Kidney (tissue), 13 donors: ENCODE measurements at regions not wholly inside any gene's neighbourhood (a gene's known extent, or its start where the extent isn't known, plus 50 kb on each side); places are given as distances from the start of the nearest gene placed in this dataset.

Experiments
- DNase-seq, 5 donors: peaks; one replicate each; pipeline ENCODE4 v3.0.0-alpha.2; 2013 to 2020
- FAIRE-seq: peaks from 2 replicates; lab custom pipeline; 2012; peaks lifted over from hg19 to GRCh38; lab: Jason Lieb, UNC
- H3K27ac ChIP-seq, 2 donors: one replicate each; pipeline ENCODE4 v1.7.0; 2013; ENCODE audit warnings: low read depth in 2 of 2, low read length in 2 of 2, inconsistent platforms in 1 of 2
- H3K27me3 ChIP-seq: one replicate; pipeline ENCODE4 v1.7.1; 2013; ENCODE audit warnings: low read length, inconsistent platforms; ENCODE audit not compliant: control insufficient read depth, insufficient read depth
- H3K36me3 ChIP-seq, 3 donors: one replicate each; pipeline versions ENCODE4 v1.7.0 to v1.7.1; 2013; ENCODE audit warnings: low read length in 3 of 3, control low read depth in 1 of 3, inconsistent platforms in 1 of 3; ENCODE audit not compliant: insufficient read depth in 3 of 3, control insufficient read depth in 2 of 3
- H3K4me1 ChIP-seq, 3 donors: one replicate each; pipeline versions ENCODE4 v1.7.0 to v1.7.1; 2013; ENCODE audit warnings: low read length in 3 of 3, inconsistent platforms in 1 of 3, low read depth in 1 of 3; ENCODE audit not compliant: control insufficient read depth in 2 of 3, insufficient read depth in 2 of 3
- H3K4me3 ChIP-seq, 3 donors: one replicate each; pipeline versions ENCODE4 v1.7.0 to v1.8.1; 2013; ENCODE audit warnings: low read length in 3 of 3, control low read depth in 1 of 3, inconsistent platforms in 1 of 3
- H3K9ac ChIP-seq, 3 donors: one replicate each; pipeline versions ENCODE4 v1.7.0 to v1.7.1; 2013; ENCODE audit warnings: low read length in 3 of 3, control low read depth in 1 of 3, inconsistent platforms in 1 of 3
- H3K9me3 ChIP-seq, 3 donors: one replicate each; pipeline versions ENCODE4 v1.7.0 to v1.7.1; 2013; ENCODE audit warnings: low read length in 3 of 3, control low read depth in 1 of 3, inconsistent platforms in 1 of 3; ENCODE audit not compliant: control insufficient read depth in 2 of 3, insufficient read depth in 1 of 3
- intact Hi-C: fragments of 100-400 bp; cut with DNase I; formaldehyde crosslinking; loops from one replicate; pipeline ENCODE4 v1.11.1; 2022
- TF ChIP-seq, protein P1 (sequence below): IDR thresholded peaks from 3 replicates; pipeline ENCODE4 v1.5.1; 2012; ENCODE audit warnings: mild to moderate bottlenecking, moderate library complexity, borderline replicate concordance; ENCODE audit not compliant: insufficient read depth; ENCODE audit errors: extremely low read depth
- donor health status: control.
- donor health status: control.
- donor health status: control.
- donor health status: control.
- donor health status: control.
- donor health status: DM: yes; HTN: yes; CAD: no.
- donor health status: Normal renal cell carcinoma (clear cell type).

DNA sequence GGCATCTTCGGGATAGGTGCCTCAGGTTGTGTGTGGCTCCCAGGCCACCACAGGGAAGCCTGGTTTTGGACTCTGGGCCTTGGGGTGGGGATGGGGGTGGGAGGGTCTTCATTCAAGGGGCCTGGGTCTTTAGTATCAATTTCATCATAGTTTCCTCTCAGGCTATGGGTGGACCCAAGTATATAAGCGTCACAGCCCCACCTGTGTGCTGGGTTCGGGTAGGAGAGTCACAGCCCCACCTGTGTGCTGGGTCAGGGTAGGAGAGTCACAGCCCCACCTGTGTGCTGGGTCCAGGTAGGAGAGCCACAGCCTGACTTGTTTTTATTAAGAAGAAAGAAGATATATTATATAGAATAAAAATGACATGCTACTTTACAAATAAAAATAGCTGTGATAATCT lies 422.1 kb downstream of the BRD1 start:
- Histone ChIP-seq H3K36me3 (no peaks in the 10 kb centered on the region), H3K9ac (no peak overlapping the region), H3K9me3 (no peaks in the 10 kb centered on the region), H3K27me3 (peaks cover 2% of the 10 kb centered on the region), H3K4me3 (no peak overlapping the region), H3K27ac (no peak overlapping the region), H3K4me1 (no peaks in the 10 kb centered on the region)
- DNase-seq (no peak), FAIRE-seq (no peak)
- intact Hi-C loops, result no loop called here
- TF ChIP-seq, protein P1, sequence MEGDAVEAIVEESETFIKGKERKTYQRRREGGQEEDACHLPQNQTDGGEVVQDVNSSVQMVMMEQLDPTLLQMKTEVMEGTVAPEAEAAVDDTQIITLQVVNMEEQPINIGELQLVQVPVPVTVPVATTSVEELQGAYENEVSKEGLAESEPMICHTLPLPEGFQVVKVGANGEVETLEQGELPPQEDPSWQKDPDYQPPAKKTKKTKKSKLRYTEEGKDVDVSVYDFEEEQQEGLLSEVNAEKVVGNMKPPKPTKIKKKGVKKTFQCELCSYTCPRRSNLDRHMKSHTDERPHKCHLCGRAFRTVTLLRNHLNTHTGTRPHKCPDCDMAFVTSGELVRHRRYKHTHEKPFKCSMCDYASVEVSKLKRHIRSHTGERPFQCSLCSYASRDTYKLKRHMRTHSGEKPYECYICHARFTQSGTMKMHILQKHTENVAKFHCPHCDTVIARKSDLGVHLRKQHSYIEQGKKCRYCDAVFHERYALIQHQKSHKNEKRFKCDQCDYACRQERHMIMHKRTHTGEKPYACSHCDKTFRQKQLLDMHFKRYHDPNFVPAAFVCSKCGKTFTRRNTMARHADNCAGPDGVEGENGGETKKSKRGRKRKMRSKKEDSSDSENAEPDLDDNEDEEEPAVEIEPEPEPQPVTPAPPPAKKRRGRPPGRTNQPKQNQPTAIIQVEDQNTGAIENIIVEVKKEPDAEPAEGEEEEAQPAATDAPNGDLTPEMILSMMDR, result no peak

DNA sequence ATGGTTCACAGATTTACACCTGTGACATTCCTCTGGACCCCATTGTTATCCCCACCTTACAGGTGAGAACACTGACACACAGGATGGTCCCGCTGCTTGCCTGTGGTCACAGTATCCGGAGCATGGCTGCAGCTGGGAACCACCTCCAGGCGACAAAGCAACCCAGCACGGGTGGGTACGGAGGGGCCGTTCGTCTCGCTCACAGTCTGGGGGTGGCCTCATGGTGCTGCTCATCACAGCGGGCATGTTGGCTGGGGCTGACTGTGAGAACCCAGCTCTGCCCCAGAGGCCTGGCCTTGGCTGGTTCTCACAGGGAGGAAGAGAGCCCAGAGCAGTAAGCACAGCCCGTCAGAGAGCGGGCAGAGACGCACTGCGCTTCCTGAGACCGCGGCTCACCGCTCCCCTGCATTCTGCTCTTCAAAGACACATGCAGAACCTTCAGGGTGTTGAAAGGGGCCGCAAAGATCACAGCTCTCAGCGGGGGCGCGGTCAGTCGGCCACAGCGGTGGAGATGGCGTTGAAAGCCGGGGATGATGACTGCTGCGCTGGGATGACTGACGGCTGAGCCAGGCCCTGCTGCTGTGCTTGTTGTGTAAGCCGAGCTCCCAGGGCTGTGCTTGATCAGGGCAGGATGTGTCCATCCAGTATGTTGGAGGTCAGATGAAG lies 423.0 kb downstream of the BRD1 start:
- no peaks in the 10 kb centered on the region for H3K4me1 ChIP-seq
- TF ChIP-seq, protein P1, result no peak
- H3K27ac ChIP-seq, result no peak overlapping the region
- FAIRE-seq, result no peak
- H3K9ac ChIP-seq, result no peak overlapping the region
- H3K36me3 ChIP-seq, result no peaks in the 10 kb centered on the region
- no peak overlapping the region for H3K4me3 ChIP-seq
- H3K27me3 ChIP-seq, result peaks cover 2% of the 10 kb centered on the region
- H3K9me3 ChIP-seq, result no peaks in the 10 kb centered on the region
- intact Hi-C loops, result no loop called here
- no peak for DNase-seq

DNA sequence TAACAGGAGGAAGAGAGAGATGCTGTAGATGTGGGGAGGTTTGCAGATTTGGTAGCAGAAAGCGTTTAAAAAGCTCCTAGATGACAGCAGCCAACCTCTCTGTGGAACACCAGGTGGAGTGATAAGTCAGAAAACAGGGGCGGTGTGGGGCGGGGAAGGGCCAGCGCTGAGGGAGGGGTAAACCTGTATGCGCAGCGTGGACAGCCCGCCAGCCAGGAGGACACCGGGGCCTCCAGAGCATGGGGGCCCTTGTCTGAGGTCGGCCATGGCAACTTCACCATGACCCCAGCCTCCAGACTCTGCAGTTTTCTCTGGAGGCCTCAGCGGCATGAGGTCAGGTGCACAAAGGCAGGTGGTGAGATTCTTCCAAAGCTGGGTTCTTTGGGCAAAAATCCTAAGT lies 423.7 kb downstream of the BRD1 start:
- no peak for DNase-seq

More for the DNA sequence above, 423.7 kb downstream of the BRD1 start:
- no peak for FAIRE-seq
- H3K36me3 ChIP-seq, result no peaks in the 10 kb centered on the region
- H3K4me1 ChIP-seq, result no peaks in the 10 kb centered on the region
- intact Hi-C loops, result no loop called here
- peaks cover 2% of the 10 kb centered on the region for H3K27me3 ChIP-seq
- no peak overlapping the region for H3K4me3 ChIP-seq
- no peak overlapping the region for H3K27ac ChIP-seq
- TF ChIP-seq, protein P1, result no peak
- no peaks in the 10 kb centered on the region for H3K9me3 ChIP-seq
- no peak overlapping the region for H3K9ac ChIP-seq
